ENCODE measurements at regions not wholly inside any gene's neighbourhood (a gene's known extent, or its start where the extent isn't known, plus 50 kb on each side); places are given as distances from the start of the nearest gene placed in this dataset.

DNA sequence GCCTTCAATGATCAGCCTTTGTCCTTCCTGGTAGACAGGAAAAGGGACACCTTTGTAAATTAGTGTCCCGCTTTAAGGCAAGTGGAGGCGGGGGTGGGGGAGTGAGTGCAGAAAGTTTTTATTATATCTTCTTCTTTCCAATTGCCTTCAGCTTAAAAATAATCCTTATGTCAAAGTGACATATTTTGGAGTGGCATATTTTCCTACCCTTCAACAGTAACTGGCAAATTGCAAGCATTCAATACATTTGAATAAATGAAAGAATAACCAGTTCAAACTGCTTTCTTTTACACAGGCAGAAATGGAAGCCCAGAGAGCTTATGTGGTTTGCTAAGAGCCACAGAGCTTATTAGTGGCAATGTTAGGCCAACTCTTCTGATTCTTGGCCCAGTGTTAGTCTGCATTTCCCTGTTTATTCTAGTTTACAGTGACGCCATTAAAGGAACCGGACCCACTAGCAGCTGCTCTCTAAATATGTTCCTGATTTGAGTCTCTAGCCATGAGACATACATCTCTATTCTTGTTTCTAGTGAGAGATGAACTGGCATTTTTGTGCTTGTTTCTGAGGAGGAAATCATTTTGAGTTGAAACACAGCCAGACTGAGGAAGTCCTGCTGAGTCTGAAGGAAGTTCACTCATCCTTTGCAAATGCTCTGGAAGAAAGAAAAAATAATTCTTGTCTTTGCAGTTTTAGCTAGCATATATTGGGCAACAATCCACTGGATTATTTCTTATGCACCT, 468.7 kb downstream of the NOVA1 start:
- no peak for DNase-seq (ENCODE audit: low spot score)

DNA sequence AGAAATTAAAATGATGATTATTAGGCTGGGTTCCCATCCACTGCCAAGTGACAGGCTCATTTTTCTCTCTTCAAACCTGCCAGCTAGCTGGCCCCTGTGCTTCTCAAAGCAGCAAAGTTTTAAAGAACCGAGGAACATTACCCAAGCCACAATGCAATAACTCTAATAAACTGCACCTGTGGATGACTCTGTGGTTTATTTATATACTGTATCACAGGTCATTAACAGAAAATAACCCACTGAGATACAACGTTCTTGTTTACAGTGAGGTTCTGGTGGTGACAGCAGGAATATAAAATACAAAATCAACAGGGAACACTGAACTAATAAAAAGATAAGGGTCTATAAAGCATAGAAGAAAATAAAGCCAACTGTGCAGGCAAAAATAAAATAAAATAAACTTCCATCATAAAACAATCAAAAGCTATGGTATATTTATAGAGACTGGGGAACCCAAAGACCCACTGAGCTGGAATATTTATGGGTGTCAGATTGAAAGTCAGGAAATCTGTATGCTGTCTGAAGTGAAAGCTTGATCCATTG, 472.9 kb downstream of the NOVA1 start:
- DNase-seq (ENCODE audit: low spot score): no peak

DNA sequence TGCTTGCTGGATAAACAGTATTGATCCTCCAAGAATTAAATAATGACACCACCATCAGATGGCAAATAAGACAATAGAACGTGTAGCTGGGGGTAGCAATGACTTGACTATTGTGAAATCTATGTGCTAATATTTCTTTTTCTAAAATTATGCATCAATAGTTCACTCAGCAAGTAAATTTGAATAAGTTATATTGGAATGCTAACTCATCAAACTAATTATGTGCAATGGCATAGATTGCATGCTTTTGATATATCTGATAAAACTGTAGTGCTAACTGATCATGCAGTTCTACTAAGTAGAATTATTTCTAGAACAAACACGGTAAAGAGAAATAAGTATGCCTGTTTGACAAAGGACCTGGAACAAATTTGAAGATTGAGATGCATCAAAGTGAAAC, 474.4 kb downstream of the NOVA1 start:
- DNase-seq (ENCODE audit: low spot score): no peak

DNA sequence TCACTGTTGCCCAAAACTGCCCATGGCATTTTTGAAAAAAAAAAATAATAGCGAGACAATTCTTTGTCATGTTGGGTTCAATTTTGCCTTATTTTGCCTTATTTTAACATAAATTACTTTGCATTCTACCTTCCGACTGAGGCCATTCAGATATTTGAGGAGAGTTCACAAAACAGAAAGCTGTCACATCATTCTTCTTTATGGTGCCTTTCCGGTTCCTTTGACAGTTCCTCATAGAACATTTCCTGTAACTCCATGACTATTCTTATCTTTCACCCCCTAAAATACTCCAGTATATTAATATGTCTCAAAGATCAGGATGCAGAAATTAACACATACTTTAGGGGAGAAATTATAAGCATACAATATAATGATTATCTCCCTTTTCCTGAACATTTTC, 476.7 kb downstream of the NOVA1 start:
- DNase-seq (ENCODE audit: low spot score): no peak

DNA sequence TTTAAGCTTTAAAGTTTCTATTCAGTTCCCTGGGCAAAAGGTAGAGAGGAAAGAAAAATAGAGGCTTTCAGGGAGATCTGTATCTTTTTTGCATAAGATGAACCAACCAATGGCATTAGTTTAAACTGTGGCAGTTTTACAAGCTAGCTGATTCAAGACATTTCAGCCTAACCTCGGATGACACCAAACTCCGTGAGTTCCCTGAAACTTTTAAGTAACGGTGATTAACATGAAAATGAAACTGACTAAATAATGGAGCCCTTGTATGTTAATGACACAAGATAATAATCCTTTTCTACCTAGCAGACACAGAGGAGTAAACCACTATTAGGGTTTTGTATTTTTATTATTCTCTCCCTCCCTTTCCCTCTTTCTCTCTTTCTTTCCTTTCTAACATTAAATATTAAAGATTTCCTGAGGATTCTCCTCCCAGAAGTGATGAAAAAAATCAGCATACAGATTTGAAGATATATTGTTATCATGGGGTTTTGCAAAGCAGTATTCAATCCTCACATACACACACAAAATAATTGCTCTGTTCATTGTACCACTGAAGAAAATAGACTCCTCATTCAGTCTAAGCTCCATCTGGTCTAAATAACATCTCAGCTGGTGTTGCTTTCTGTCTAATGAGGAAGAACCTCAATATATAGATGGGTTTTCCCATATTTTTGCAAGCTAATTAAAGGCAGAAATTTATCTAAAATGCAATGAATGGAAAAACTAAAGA, 483.8 kb downstream of the NOVA1 start:
- DNase-seq (ENCODE audit: low spot score): no peak

DNA sequence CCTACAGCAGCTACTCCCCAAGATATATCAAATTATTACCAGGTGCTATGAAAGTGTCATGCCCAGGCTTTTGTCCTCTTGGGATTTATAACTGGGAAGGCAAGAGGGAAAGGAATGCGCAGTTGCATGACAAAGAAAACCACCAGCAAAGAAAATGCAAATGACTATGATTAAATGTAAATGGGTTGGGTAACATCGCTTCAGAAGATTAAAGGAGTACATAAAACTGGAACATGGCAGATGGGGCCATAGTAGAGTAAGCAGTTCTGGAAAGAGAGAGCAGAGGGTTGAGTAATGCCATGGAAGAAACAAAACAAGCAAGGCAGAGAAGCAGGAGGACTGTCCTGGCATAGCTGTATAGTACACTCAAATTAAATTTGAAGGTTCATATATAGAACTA, 493.1 kb downstream of the NOVA1 start:
- DNase-seq (ENCODE audit: low spot score): no peak

DNA sequence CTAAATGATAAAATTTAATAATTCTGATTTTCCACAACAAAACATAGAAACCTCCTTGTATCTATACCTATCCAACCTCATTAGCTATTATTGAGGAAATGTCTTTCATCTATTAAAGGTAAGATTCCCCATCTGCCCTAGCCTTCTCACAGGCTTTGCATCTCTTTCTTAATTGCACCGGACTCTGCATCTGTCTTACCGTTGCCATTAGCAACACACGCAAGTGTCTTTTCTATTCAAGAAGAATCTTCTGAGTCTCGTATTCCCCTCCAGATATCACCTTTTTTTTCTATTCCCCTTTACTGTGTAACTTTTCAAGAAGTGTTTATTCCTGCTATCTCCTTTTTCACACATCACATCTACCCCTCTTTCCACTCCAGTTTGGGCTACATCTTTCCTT, 500.0 kb downstream of the NOVA1 start:
- DNase-seq (ENCODE audit: low spot score): no peak

DNA sequence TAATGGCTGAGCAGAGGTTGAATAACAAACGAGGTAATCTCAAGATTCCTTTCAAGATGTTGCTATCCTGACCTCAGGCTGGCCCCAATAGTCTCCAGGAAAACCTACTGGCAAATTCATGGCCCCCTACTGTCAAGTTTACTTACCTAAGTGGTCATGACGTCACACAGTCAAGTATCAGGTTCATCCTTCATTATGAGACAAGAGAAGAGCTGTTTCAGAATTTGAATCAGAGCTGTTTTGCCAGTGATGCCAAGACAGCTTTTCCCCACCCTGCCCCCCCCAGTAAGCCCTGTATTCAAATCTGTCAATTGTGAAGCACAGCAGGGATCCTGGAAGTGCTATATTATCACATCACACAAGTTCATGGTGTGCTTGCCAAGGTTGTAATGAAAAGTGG, 509.6 kb downstream of the NOVA1 start:
- DNase-seq (ENCODE audit: low spot score): no peak

DNA sequence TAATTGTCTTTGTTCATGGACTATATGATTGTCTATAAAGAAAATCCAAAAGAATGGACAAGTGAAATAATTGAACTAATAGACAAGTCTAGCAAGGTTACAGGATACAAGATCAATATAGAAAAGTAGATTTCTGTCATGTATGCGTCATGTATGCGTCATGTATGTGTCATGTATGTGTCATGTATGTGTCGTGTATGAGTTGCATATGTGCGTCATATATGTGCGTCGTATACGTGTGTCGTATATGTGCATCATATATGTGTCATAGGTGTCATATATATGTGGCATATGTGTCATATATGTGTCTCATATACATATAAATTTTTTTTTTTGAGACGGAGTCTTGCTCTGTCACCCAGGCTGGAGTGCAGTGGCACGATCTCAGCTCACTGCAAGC, 516.8 kb downstream of the NOVA1 start:
- no peak for DNase-seq (ENCODE audit: low spot score)

DNA sequence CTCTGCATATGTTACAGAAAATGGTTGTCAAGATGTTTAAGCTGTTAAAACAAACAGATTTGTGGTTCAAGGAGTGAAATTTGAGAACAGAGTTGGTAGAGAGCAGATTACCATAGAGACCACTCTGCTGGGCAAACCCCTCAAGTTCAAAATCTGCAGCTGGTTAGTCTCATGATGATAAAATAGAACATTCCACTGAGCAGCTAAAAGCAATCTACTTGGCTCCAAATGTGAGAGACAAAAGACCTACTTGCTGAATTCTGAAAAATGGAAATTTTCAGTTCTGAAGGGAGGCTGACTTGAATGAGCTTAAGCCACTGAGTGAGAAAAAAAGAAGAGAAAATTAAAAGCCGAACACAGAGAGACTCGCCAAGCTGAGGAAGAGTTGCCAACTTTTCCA, 519.3 kb downstream of the NOVA1 start:
- DNase-seq (ENCODE audit: low spot score): no peak

DNA sequence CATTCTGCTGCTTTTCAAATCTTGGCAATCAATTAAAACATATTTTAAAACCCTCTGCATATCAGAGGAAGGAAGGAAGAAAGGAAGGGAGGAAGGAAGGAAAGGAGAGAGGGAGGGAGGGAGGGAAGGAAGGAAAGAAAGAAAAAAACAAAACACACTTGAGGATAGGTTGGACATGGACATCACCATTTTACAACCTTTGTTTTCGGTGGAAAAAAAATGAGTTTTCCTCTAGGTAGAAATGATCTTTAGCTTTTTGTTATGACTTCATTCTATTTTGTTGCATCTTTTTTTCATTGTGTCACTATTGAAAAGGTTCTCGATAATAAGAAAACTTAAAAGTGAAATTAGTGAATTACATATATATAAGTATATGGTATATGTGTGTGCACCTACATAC, 522.9 kb downstream of the NOVA1 start:
- no peak for DNase-seq (ENCODE audit: low spot score)

DNA sequence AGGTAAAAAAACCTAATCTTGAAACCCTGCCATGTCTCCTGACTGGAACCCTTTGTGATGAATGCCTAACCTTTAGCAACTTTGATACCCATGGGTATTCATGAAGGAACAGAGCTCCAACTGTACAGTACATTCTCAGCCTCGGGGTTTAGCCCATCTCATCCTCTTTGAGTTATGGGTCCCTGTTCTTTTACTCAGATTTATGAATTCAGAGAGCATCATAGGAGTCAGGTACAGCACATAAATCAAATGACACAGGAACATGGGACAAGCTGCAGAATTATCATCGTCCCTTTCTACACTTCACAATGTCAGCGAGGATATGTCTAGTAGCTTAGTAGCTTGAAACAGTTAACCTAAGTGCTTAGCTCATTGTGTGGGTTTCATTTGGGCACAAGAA, 527.4 kb downstream of the NOVA1 start:
- DNase-seq (ENCODE audit: low spot score): no peak

DNA sequence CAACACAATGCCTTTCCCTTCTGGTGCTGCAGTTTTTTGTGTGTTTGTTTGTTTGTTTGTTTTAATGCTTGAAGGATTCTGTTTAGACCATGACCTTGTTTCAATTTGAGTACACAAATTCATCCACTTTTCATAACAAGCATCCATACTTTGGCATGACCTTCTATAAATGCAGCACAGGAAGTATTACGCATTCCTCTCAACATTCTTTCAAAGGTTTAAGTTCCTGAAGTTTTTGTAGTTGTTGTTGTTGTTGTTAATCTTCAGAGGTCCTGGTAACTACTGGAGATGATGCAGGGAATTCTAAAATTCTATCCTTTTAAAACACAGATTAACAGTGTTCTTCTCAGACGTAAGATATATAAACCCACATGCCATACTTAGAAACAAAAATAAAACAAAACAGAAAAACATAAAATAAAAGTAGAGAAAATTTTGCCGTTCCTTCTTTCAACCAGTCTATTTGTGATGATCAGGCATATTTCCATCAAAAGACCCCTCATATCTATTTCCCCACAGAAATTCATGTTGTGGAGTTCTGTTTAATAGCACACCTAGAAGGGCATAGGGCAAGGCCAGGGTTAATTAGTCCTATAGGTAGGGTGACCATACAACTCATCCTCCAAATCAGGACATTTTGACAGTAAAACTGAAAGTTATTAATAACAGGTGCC, 529.9 kb downstream of the NOVA1 start:
- DNase-seq (ENCODE audit: low spot score): no peak

DNA sequence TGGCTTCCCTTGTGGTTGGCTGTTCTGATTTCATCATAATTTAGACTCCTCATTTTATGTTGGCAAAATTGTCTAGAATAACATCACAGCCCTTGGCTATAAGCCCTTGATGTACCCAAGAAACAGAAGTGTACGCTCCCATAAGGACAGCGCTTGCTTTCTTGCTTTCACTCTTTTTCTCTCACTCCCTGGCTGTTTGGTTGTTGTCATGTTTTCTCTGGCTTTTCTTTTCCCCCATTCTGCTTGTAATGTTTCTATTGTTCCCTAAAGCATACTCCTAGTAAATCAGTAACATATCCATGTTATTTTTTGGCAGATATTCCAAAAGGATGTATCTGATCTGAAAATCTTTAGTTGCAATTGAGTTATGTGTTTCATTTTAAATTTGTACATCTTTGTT, 530.5 kb downstream of the NOVA1 start:
- DNase-seq (ENCODE audit: low spot score): no peak

DNA sequence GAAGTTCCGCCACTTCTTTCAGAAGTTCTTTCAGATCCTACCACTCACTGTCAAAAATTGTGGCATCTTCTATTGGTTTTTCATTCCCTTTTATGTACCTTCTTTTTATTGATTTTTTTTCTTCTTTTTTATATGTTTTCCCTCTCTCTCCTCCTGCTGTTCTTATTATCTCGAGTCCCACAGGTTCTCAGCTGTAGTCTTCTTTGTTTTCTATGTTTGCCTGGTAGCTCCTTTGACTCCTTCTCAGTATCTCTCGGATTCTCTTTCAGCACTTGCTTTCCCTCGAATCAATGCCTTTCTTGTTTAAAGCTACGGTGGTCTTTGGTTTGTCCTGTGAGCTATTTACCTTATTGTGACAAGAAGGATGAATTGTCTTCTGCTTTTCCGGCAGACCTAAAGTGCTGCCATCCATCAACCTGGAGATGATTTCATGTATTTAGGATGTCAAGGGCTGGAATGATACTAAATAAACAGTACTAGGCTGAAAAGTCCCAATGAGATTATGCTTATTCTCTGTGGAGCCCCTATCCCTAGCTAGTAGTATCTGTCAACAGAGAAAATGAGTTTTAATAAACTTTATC, 541.7 kb downstream of the NOVA1 start:
- DNase-seq (ENCODE audit: low spot score): no peak

DNA sequence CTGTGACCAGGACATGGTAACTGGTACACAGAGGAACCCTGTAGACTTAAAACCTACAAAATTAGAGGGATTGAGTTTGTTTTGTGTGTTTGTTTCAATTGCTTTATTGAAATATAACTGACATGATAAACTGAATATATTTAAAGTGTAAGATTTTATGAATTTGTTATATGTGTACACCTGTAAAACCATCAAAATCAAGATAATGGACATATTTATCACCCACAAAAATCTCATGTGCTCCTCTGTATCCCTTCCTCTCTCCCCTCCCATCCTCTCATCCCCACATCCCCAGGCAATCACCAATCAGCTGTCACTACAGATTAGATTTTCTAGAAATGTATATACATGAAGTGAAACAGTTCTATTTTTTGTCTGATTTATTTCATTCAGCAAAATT, 565.5 kb downstream of the NOVA1 start:
- DNase-seq (ENCODE audit: low spot score): no peak

DNA sequence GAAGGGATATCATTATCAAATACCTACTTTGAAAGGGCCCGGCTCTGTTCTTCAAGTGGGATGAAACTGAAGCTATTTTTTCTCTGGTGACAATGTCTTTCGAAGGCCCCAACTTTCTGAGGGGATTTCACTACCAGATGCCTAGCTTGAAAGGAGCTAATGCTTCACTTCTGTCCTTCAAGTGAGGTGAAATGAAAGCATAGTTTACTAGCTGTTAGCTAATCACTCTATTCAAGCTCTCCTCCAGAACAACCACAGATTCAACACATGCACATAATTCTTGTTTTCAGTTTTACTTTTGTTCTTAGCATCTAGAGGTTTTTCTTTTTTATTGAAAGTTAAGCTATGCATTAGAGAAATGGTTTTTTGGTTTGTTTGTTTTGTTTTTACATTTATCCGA, 571.4 kb downstream of the NOVA1 start:
- no peak for DNase-seq (ENCODE audit: low spot score)

DNA sequence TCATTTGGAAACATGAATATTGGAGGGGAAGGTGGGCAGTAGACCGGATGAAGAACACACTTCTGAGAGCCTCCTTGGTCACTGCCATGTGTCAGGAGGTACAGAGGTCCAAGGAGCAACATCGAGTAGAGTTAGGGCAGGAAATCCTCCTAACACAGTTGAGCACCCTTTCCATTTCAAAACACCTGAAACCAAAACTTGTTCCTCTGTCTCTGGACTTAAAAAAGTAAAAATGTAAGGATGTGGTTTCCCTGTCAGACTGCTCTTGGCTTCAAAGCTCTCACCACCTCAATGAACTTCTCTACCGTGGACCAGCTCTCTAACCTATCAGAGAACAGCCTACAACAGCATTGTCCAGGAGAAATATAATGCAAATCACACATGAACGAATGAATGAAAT, 573.9 kb downstream of the NOVA1 start:
- DNase-seq (ENCODE audit: low spot score): no peak

DNA sequence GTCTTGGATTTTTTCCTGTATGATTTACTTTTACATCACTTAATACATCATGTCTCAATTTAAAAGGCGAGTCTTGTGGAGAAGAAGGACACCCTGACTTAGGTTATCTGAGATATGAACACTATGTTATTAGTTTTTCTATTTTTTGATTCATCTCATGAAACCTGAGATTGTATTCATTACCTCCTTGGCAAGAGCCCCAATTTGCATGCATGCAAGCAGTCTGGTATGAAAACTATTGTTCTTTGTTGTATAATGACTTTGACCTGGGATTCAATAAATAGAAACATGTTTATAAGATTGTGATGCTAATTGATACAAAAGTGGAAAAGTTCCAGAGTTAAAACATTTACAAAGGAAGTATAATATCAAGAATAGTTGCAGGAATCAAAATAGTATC, 576.1 kb downstream of the NOVA1 start:
- no peak for DNase-seq (ENCODE audit: low spot score)

DNA sequence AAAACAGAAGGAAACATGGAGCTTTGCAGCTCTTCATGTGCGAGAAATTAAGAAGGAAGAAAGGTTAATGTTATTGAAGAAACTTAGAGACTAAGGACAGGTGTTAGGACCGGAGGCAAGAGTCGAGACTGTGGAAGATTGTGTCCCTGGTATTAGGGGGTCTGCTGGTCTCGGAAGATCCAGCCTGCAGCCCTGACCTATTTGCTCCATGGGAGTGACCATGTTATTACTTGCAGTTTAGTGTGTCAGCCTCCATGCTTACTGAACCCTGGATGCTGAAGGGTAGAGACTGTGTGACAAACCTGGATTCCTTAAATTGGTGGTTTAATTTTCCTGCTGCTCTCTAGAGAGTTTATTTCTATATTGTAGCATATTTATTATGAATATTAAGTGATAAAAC, 580.6 kb downstream of the NOVA1 start:
- DNase-seq (ENCODE audit: low spot score): no peak

DNA sequence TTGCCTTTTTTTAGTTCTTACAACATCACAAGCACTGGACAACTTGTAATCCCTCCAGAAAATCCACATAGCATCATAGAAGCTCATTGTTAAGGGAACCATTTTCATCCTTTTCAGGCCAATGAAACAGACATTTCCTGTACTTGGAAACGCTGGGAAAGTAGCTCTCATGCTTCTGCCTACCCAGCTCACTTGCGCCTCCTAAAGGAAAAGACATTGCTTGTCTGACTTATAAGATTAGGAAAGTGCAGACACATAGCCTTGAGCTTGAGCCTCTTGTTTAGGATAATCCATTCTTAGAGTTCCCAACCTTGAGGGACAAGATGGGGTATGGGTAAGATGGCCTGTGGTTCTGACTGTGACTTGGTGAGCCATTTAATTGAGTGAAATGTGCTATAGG, 589.5 kb downstream of the NOVA1 start:
- peak; percentile 30 for DNase-seq (ENCODE audit: low spot score)

DNA sequence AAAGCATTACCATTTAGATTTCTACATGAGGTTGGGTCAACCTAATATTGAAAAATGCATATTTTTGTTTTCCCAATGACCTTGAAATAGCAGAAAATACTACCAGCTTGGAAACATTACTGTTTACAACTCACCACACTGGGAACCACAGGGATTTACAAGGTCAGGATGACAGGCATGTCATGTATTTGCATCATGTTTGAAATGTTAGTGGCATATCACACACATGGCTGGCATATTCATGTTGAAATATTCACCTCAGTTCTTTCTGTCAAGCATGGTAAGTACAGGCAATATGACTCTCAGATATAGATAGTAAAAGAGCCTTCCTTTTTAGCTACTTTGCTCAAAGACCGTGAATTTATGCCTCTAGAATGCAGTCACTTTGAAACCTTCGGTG, 593.5 kb downstream of the NOVA1 start:
- no peak for DNase-seq (ENCODE audit: low spot score)

DNA sequence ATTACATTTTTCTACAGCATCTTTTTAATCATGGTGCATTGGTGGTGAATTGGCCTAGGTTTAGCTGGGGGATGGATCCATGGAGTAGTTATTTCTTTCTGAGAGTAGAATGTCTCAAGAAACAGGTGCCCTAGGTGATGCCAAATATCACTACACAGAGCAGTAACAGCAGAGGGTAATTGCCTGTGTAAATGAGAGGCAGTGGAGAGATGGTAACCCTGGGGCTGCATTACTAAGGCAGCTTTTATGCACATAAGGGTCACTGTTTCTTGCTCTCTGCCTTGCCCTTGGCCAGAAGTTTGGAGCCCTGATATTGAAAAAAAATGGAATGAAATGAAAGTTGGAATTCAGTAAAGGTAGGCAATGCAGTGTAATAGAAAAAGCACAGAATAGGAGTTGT, 604.0 kb downstream of the NOVA1 start:
- DNase-seq (ENCODE audit: low spot score): no peak

Measured in D341Med (cell line).